GM18508 (cell line): ENCODE measurements at regions not wholly inside any gene's neighbourhood (a gene's known extent, or its start where the extent isn't known, plus 50 kb on each side); places are given as distances from the start of the nearest gene placed in this dataset.

Experiments
- ATAC-seq: cut with Tn5 transposase; IDR thresholded peaks from one replicate; pipeline ENCODE4 v1.9.1; 2021; ENCODE audit warnings: moderate number of reproducible peaks; ENCODE audit not compliant: insufficient read depth, unreplicated experiment

DNA sequence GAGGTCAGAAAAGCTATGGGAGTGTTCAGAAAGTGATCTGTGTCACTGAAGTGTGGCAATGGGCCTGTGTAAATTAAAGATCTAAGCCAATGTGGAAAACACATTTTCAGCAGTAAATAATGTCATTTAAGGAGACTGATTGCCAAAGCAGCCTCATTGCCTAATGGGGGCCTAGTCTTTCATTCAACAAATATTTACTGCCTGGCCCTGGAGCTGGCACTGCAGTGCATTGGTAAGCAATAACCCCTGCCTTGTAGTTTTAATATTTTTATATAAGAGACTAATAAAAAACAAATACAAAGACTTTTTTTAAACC lies 326.6 kb downstream of the BTG1 start:
- no peak for ATAC-seq

DNA sequence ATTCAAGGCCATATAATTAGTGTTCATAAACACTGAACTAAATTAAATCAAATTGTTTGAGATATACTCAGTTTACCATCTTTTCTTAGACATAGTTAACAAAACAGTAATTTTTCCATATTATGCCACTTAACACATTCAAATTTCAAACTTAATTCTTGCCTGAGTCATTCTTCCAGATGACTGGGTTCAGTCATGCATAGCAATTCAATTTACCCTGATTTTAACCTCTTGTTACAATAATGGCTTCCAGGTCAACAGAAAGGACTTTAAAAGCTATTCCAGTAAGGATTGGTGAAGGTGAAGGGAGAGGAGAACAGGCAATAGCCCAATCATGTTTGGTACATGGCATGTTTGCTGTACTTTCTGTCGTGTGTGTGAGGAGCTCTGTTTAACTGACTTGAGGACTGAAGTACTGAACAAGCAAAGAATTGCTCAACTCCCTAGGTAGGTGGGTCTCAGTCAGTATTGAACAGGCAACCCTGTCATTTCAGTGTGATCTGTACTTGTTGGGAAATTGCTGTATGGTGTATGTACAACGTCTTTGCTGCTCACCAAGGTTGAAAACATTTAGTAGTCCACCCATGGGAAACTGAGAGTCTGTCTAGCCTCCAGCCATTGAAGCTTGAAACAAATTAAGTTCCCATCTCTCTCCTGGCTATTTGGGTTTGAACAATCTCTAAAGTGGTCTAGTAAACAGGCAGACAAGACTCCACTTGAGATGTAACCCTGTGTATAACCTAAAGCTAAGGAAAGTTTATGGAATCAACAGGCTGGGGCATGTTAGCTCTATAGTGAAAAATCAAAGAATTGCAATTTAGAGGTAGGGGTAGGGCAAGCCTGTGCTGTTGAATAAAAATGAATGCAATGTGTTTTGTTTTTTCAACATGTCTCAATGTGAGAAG lies 327.2 kb downstream of the BTG1 start:
- ATAC-seq, result no peak

DNA sequence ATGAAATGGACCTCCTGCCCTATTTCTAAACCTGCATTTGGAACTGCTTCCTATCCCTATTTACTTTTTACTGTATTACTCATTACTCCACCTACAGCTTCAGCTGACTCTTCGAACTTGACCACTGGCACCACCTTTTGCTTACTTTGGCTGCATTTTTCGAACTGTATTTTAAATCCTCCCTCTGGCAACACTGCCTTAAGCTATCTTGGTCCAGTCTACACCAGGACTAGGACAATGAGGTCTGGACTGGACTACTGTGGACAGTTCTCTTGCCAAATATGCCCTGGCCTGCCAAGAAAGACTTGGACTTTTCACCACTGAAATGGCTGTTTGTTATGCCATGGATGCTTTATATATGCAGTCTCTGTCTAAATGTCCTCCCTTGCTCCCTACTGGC lies 328.1 kb downstream of the BTG1 start:
- ATAC-seq, result no peak

DNA sequence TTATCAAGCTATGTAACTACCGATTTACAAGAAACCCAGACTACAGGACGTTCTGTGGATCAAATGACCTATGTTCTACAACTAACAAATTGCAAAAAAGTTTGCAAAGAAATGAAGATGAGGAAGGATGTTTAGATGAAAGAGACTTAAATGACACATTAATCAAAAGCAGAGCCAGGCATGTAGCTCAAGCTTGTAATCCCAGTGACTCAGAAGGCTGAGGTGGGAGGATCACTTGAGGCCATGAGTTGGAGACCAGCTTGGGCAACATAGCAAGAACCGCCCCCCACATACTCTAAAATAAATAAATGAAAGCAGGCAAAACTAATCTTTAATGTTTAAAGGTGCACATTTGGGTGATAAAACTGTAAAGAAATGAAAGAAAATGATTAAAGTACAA lies 331.9 kb downstream of the BTG1 start:
- no peak for ATAC-seq

DNA sequence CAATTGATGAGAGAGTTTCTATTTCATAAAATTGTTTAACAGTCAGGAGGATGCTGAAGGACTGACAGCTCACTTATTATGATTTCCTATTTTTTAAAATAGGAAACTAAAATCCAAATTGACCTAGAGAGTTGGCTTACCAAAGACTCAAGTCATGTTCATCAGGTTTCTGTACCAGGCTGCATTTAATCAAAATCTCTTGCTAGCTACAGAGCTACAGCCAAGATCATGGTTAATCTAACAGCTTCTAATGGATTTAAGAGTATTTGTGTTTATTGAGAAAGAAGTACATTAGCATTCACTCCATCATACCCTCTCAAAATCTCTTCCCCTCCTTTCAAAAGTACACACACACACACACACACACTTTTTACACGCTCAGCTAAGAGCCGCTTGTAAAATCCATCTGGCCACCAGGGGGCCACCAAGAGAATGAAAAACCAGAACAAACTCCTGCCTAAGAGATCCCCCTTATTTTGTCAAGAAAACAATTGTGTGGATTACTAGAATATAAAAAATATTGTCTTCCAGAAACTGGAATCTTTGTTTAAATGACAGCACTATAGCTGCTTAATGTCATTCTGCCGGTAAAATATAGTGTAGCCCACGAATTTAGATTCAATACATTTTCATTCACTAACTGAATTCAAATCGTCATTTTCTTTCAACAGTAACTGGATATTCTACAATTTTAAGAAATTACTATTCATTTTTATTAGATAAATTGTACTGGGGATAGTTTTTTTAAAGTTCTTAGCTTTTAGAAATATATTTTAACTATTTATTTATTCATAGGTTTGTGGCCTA lies 334.0 kb downstream of the BTG1 start:
- peak; percentile 50 for ATAC-seq

DNA sequence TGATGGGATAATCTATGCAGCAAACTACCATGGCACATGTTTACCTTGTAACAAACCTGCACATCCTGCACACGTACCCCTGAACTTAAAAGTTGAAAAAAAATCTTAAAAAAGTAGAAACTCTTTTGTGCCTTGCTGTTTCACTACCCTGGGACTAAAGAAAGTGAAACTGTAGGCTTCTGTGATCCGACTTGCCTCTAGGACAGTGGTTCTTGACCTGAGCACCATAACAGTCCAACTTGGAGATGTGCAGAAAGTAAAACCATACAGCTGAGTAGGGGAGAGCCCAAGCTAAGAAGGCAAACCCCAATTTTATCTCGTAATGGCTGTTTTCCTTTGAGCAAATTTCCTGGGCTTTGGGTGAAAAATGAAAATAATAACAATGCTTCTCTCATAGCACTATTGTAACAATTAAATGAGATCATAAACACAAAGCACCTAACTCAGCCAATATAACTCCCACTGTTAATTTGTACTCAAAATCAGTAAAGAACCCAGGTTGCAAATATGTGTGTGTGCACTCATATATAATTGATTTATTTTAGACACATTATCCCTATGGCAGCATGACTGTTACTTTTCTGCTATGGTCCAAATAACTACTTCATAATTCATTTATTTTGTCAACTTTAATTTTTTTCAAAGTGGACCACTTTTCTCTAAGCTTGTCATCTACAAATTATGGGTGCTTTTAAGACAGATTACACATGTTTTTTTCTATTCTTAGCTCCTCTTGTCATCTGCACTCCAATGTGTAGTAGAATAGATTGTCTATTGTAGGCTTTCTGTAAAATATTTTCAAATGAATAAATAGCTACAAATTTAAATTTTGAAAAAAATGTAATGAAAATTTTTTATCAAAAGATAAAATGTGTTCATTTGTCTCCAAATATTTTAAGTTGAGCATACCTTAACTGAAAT lies 334.9 kb downstream of the BTG1 start:
- ATAC-seq, result no peak

DNA sequence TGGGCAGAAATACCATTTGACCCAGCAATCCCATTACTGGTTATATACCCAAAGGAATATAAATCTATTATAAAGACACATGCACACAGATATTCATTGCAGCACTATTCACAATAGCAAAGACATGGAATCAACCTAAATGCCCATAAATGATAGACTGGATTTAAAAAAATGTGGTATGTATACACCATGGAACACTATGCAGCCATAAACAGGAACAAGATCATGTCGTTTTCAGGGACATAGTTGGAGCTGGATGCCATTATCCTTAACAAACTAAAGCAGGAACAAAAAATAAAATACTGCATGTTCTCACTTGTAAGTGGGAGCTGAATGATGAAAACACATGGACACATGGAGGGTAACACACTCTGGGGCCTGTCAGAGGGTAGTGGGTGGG lies 335.6 kb downstream of the BTG1 start:
- ATAC-seq, result no peak

DNA sequence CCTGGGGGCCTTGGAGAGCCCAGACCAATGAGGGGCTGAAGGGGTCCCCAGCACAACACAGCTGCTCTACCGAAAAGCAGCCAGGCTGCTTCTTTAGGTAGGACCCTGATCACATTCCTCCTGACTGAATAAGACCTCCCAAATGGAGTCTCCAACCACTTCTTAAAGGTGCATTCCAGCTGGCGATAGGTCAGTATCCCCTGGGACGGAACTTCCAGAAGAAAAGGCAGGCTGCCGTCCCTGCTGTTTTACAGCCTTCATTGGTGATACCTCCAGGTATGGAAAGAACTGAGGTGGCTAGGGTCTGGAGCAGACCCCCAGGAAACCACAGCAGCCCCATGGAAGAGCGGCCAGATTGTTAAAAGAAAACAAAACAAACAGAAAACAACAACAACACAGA lies 340.6 kb downstream of the BTG1 start:
- ATAC-seq, result no peak

DNA sequence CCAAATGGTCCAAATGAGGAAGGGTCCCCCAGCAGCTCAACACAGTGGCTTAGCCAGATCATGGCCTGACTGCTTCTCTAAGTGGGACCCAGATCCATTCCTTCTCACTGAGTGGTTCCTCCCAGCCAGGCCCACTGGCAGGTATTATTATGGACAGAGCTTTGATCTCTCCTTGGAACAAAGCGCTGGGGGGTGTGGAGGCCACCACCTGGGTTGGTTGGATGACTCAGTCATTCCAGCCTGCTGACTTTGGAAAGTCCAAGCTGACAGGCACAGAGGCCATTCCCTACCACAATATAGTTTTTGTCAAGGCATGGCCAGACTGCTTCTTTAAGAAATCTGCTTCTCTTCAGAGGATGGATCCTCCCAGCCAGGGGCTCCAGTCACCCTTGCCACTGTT lies 341.1 kb downstream of the BTG1 start:
- ATAC-seq, result no peak

DNA sequence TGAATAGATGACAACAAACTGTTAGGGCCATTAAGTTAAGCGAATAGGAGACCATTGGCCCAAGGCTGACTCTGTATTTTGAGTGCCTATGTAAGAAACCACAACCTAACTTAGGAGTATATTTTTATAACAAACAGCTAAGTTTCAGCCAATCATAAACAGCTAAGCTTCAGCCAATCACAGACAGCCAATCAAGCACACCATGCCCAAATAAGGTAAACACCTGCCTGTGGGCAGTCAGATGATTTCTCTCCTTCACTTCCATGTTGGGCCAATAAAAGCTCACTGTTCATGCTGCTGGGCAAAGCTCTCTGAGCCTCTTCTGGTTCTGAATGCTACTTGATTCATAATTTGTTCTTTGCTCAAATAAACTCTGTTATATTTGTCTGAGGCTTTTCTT lies 344.6 kb downstream of the BTG1 start:
- no peak for ATAC-seq

DNA sequence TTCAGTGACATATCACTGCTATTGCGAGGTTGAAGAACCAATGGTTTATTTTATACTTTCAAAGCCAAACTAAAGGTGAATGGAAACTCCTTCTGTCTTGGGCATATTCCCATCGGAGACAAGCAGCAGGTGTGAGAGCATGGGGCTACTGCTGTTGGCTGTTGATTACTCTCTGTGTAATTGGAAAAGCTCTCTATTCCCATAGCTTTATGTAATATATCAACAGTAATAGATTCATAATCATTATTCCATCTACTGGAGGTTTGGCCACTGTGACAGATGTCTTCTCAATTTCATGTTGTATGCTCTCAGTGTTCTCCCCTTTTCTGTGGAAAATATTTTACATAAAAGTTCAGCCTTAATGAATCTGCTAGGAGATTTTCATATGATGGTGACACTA lies 352.0 kb downstream of the BTG1 start:
- ATAC-seq, result no peak

DNA sequence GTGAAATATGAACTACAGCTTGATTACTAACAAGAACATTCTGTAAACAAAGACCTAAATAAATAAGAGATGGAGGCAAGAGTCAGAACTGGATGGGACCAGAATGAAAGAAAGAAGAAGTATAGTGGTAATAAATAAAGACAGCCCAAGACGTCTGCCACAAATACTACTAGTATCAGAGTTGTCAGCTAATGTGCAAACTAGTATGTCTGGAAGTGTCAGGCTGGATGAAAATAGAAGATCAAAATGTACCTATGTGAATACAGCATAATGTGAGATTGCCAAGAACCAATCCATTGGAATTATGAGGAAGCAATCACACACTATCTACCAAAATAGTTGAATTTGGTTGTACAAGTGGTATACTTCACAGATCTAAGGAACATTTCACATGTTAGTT lies 353.0 kb downstream of the BTG1 start:
- ATAC-seq, result no peak

DNA sequence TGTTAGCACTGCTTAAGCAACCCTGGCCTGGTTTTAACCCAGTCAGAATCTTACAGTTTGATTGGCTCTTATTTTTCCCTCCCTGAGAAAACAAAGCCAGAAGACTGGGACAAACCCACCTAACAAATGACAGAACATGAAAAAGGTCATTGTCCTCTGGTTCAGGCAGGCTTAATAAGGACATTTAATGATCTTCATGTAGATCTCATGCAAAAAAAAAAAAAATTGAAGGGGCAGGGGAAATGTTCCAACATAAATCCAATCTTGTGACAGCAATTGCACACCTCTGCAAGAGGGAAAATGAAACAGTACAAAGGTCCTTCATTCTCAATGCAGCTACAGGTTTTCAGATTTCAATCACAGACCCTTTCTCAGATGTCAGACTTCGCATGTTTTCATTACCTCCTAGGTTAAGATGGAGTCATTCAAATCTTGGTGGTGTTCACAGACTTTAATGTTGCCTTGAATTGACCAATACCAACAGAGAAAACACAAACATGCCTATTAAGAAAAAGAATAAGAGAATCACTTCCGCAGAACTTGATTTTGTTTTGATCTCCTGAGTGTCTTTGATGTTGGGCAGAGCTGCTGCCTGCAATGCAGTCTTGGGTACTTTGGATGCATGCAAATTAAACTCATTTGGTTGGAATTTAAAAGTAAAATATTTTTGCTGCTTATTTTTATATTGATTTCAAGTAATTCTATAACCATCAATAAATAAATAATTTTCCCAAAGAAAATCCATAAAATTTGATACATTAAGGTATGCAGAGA lies 359.0 kb downstream of the BTG1 start:
- ATAC-seq, result no peak

DNA sequence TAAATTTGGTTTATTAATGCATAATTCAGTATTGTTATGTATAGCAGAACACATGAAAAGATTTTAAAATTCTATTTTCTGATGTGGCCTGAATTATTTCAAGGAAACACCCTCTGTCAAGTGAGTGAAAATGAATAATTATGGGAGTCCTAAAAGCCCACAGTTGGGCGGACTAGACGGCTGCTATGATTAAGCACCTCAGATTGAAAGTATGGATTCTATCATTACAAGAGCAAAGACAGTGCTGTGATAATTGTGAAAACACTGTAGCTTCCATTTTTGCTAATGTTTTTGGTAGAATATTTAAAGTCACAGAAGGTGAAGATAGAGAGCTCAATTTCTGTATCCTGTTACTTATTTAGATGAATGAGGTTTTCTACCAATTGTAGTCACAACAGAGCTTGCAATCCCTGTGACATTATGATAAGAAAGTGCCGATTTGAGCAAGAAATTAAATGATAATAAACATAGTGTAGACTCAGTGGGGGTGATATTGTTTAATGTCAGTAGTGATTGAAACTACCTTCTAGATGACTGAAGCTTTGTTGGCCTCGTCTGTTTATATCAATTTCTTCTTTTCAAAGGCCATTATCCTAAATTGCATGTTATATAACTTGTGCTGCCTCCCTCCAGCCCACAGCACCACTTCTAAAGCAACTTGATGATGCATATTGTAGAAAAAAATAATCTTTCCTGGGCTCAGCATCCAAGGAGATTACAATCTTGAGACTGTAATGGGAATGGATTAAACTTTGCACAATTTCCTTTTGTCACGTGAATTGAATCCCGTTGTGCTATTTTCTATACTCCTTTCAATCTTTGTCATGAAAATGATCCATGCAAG lies 359.8 kb downstream of the BTG1 start:
- no peak for ATAC-seq

DNA sequence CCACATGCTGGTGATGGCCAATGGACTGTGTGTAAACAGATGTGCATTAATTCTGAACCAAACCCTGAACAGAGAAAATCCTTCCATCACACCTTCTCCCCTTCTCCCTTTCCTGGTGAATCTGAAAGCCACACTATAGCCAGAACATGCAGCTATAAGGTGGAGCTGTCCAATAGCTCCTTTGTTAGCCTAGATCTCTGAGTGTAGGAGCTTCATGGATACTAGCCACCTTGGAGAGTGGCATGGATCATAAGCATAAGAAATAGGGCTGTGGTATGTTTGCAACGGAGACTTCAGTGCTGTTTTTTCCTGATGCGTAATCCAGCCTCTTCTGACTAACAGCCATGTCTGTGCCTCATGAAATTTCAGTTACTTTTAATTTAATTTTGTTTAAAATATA lies 364.5 kb downstream of the BTG1 start:
- ATAC-seq, result no peak

DNA sequence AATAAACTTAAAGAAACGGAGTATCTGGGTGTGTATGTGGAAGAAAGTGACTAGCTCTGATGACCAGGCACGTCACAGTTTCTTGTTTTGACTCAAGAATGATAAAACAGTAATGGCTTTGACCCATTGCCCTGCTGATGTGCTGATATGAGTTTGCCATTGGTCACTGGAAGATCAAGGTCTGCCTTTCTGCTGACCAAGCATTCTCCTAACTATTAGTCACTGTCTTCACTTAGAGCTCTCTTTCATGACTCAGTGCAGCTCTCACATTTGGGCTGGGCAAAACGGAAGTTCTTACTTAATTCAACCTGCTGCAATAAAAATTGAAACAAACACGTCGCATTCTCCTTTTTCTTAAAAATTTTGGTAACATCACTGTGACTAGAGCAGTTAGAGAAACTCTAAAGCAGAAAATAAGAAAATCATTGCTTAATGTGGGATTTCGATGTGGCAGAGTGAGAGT lies 366.7 kb downstream of the BTG1 start:
- ATAC-seq, result peak; percentile 96

DNA sequence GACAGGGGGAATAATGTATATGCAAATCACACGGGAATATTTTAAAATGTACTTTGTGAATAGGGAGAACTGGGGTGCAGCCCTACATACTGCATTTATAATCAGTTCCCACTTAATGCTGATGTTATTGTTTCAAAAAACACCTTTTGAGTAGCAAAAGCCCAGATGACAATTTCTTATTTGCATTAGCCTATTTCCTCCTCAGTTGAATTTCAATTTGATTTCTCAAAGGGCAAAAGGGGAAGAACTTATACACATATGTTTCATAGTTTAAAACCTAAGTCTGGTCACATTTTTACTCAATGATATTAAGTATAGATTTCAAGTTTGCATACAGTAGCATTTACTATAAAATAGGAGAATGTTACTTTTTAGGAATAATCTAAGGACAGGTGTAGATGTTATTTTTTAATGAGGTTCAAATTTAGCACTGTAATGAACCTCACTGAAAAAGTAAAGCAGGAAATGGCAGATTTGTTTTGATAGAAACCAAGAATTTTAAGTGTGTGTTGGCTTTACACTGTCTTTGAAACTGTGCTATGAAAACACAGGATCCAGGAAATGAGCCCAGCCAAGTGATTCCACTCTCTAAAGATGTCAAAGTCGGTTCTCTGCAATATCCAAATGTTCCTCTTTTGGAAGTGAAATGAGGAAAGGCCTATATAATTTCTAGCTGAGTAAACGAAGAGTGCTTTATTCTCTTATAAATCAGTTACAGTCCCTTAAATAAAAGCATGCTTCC lies 367.4 kb downstream of the BTG1 start:
- ATAC-seq, result no peak

DNA sequence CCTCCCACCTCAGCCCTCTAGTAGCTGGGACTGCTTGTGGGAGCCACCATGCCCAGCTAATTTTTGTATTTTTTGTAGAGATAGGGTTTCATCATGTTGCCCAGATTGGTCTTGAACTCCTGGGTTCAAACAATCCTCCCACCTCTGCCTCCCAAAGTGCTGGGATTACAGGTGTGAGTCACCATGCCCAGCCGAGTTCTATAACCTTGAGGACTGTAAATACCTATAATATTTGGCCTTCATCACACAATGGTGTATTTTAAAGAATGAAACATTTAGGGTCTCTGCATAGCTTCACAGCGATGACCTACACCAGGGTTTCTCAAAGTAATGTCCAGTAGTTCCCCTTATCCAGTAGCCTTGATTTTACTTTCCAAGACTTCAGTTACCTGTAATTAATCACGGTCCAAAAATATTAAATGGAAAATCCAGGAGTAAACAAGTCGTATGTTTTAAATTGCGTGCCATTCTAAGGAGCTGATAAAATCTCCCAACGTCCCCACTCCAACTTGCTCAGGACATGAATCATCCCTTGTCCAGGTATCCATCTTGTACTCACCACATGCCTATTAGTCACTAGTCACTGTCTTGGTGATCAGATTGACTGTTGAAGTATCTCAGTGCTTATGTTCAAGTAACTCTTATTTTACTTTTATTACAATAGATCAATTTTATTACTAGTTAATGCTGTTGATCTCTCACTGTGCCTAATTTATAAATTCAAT lies 368.2 kb downstream of the BTG1 start:
- ATAC-seq, result no peak
